Kidney capillary endothelial cell (primary cell): ENCODE measurements at regions not wholly inside any gene's neighbourhood (a gene's known extent, or its start where the extent isn't known, plus 50 kb on each side); places are given as distances from the start of the nearest gene placed in this dataset.
A peak's percentile ranks its signal among the peaks of the same experiment; 100 is the strongest.
"Not testable (repeated sequence)": the region's sequence is repeated elsewhere in the genome, so short reads cannot be mapped to it uniquely, and the experiment has no call there.

Experiments
- DNase-seq: peaks from one replicate; pipeline ENCODE4 v3.0.0-alpha.2; 2018; ENCODE audit warnings: low spot score

GRCh38 chr2:224650815-224651439, 65.2 kb downstream of the CCDC195 start:
- peak; percentile 60 for DNase-seq

DNA sequence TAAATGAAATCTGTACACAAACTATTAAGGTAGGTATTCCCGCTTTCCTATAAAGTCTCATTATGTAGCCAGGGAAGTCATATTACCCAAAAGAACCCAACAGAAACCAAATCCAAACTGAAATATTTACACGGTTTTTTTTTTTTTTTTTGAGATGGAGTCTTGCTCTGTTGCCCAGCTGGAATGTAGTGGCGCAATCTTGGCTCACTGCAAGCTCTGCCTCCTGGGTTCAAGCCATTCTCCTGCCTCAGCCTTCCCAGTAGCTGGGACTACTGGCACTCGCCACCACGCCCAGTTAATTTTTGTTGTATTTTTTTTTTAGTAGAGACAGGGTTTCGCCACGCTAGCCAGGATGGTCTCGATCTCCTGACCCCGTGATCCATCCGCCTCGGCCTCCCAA, 62.5 kb upstream of the CUL3 start:
- not testable (repeated sequence) for DNase-seq

GRCh38 chr2:224646242-224646846, 61.2 kb upstream of the CUL3 start:
- DNase-seq: peak; percentile 28

DNA sequence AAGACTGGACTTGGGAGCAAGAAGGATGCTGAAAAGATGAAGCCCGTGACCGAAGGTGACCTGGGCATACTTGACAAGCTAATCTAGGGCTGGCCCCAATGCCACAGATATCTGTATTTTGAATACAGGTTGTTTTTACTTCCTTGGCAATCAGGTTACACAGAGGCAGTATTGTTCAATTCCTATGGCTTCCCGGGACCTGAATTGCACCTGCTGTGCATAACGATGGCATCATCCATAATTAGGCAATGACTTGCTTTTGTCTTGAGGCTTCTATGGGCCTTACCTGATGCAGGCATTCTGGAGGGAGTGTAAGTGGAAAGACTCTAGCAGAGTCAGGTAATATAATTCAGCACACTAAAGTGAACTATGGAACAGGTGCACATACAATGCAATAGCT, 60.6 kb upstream of the CUL3 start:
- no peak for DNase-seq

DNA sequence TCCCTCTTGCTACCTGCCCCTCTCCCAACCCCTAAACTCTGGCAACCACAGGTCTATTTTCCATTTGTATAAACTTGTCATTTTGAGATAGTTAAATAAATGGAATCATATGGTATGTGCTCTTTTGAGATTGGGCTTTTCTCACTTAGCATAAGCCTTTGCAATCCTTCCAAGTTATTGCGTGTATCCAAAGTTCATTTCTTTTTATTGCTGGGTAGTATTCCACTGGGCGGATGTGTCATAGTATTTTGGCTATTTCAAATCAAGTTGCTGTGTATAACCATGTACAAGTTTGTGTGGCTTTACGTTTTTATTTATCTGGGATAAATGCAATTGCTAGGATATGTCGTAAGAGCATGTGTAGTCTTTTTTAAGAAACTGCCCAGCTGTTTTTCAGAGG, 55.5 kb upstream of the CUL3 start:
- no peak for DNase-seq

DNA sequence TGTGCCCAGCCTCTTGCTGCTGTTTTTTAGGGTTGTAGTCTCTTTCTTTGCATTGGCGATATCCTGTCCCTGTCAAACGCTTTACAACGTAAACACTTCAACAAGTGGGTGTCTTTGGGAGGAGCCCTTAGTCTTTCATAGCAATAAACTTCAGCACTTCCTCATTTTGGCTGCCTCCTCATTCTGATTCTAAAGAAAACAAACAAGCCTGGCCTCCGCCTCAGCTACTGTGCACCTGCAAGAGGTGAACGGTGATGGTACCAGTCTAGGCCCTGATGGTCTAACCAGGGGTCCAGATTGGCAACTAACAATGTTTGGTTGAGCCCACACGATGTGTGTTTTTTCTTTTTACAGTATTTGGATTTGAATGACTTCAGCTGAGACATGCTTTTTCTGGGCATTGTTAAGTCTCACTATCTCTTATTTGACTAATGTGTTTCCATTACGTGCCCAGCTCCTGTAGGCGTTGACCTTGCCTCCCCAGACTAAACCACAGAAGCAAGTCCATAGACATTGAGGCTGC, 53.2 kb upstream of the CUL3 start:
- no peak for DNase-seq
